ENCODE measurements at regions not wholly inside any gene's neighbourhood (a gene's known extent, or its start where the extent isn't known, plus 50 kb on each side); places are given as distances from the start of the nearest gene placed in this dataset.

DNA sequence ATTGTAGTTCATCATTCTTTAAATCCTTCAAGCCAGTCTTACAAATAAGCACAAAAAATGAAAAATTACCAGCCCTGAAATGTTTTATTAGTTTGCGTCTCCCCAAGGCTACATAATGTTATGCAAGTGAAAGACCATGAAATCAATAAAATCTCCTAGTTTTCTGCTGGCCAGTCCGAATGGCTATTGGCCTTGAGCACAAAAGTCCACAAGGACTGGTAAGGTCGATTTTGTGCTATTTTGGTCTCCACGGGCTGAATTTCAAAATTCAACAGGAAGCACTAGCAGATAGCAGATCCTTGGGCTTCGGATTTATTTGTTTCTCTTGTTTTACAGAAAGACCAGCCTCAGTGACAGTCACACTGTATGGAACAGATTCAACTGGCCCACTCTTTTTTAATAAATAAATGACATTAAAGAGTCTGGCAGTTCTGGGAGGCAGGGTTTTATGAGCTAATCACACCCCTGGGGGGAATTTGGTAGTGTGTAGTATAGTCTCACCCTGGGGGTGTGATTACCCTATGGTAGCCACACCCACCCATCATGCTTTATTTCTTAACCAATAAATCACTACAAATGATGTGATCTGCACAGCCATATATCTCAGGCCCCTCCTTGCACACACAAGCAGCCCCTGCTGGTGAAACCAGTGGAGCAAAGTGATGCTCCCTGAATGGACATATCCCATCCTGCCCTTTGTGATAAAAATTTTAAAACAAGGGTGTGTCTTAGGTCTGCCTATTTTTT, 51.1 kb upstream of the TMEM33 start:
- DNase-seq (ENCODE audit: low read depth) = no peak

DNA sequence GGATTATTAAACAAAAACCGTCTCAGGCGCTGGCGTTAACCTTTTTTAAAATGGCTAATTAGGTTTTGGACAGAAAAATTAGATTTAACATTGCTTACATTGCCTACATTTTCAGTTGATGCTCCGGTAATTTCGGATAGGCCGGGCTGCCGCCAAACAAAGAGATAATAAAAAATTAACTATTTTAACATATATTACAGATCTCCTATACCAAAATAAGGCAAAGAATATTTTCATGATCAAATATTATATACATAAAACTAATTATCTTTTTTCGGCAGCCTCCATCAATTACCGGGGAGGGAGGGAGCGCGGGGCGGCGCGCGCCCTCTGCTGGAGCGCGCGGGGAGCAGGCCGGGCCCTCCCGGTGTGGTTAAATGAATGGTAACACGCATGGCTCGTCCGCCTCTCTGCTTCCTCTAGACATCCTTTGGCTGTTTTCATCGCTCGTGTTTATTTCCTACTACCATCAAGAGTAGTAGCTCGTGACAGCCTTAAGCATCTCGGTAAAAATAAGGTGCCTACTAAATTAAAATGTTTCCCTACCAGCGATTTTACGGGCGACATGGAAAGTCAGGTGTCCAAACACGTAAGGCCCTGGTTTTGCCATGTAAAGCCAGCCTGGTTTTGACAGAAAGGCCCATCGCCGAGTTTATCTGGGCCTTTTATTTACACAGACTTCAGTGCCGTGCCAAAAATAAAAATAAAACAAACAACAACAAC, 52.4 kb upstream of the TMEM33 start:
- DNase-seq (ENCODE audit: low read depth) = peak; percentile 13

DNA sequence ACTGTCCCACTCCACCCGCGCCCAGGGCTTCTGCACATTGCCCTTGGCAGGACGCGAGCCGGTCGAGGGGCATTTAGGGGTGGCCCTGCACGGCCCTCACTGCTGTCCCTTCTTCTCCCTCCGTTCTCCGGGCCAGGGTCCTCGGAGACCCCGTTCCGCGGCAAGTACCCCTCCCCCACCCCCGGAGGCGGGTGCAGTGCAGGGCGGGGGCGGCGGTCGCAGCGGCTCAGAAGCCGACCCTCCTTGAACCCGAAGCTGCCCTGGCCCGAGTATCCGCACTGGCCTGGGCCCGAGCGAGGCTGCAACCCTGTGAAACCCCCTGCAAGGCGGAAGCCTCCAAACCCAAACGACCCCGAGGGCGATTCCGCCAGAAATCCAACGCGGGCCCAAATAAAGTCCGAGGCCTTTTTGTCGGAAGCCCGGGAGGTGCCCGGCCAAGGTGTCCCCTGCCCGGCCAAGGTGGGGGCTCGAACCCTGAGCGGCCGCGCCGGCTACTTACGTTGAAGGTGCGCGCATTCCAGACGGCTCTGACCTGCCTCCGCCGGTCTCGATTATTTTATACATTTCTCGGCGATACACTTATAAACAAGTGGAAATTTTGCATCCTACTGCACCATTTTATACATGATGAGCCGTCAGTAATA, 53.1 kb upstream of the TMEM33 start:
- no peak for DNase-seq (ENCODE audit: low read depth)

DNA sequence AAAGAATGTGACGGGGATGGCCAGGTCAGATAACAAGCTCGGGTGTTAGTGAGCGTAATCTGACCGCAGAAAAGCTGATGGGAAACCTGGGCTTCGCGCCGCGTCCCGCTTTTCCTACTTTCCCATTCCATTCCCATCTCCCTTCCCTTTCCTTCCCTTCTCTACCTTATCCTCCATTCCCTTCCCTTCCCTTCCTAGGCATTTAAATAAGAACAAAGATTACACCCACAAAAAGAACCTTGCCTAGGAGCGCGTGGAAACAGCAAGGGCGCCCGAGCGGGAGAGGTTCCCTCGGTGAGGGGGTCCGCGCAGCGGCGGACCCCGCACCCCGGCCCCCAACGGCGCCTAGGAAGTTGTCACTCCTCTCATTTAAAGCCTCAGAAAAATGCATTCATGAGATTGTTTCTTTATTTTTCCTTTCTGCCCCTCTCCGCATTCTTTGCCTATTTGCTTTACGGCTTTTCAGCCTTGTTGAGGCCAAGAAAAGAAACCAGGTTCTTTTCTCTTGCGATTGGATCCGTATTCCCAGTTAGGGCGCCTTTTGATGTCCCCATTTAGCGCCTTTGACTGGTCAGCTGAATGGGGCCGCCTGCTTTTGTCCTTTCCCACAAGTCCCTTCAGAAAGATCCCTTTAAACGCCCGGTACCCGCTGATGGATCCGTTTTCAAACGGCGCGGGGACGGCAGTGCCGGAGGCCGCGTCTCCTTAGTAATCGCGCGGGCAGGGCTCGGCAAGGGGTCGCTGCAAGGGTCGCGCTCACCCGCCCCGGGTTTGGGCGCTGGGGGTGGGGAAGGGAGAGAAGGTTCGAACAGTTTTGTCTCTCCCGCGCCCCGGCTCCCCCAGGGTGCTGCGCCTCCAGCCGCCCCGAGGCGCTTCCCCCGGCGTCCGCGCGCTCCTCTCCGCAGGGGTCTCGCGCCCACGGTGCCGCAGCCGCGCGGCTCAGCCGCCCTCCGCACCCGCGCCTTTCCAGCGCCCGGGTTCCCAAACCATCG, 54.1 kb upstream of the TMEM33 start:
- DNase-seq (ENCODE audit: low read depth) = no peak

DNA sequence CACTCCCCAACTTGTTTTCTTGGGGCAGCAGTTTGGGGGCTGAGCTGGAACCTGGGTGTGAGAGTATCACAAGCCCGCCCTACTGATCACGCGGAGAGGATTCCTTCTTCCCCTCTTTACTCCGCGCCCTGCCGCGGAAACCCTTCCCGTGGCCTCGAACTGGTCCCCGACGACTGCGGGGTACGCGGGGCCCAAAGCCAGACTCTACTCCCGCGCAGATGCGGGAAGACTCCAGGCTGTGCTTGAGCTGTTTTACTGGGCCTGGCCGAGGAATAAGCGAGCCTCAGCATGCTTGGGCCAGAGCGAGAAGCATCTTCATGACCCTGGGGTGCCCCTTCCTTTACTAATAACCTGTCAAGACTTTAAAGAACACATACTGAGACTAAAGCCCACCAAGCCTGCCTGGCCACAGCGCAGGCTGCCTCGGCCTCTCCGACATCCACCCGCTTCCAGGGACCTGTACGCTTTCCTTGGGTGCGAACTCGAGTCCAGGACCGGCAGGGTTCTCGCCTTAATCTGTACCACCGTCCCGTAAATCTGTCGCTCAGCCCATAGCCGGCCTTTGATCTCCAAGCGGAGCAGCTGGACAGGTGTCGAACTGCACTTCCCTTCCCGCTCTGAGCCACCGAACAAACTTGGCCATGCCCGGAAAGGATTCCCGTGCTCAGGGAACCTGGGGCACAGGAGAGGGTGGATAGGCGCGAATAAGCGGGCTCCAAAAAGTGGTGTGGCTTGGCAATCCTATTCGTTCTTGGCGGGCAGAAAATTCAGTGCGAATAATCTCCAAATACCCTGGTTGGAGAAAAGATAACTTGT, 55.0 kb upstream of the TMEM33 start:
- DNase-seq (ENCODE audit: low read depth) = no peak

DNA sequence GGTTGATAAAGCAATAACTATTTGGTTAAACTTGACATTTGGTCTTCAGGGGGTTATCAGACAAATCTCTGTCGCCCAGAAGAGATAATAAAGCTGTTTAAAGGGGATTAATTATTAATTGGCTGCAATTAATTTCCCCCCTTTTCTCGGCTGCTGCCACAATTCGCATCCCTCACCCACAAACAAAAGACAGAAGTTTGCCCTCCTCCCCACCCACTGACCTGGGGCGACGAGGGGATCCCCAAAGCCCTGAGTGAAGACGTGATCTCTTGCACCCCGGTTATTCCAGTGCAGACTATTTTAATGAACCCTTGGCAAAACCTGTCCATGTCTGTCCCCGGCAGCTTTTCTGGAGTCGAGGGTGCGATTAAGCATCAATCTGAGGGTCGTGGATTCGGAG, 55.7 kb upstream of the TMEM33 start:
- DNase-seq (ENCODE audit: low read depth) = no peak

DNA sequence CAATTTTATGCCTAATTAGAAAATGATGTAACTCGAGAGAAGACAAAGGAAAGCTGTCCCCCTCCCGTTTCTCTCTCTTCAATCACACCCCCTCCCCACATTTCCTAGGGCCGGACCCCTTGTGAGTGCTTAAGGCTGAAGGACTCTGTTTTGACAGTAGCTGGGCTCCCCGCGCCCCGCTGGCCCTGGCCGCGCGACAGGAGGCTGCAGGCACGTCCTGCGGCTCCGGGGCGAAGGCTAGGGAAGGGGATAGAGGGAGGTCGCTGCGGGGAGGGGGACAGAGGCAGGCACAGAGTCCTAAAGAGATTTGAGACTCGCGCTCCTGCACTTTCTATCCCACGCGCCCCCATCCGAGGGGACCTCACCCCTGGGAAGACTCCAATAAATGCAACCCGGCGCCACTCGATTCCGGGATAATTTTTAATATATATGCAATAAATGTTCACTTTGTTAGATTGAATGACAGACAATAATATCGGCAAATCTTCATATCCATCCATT, 56.2 kb upstream of the TMEM33 start:
- no peak for DNase-seq (ENCODE audit: low read depth)

DNA sequence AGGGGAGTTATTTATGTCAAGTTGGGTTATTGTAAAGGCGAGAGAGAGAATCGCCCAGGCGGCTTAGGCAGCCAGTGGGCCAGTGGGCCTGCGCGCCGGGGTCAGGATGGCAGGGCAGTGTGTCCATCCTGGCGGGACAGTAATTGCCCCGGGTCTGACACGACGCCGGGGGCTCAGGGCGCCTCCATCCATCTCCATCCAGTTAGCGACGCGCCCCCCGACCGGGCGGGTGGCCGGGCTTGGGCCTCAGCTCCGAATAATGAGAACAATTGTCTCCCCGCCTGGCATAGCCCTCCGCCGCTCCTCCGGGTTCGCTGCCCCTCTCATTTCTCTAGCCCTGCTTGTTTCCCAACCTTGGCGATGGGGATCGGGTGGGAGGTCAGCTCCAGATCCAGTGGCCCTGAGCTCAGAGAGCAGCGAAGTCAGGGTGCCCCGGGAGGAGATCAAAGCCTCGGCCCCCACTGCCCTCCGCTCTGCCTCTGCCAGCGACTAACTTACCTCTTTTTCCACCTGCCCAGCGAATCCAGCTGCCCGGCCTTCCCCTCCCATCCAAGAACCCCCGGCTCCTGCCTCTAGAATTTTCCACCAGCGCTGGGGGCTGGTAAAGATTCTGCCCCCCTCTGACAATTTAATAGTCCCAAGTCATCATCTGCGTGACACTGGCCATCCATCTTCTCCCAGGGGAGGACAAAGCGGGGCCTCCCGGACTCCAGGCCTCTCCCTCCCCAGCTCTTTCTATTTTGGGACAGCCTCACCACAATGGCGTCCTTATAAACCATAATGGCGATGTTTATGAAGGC, 56.9 kb upstream of the TMEM33 start:
- DNase-seq (ENCODE audit: low read depth) = no peak

DNA sequence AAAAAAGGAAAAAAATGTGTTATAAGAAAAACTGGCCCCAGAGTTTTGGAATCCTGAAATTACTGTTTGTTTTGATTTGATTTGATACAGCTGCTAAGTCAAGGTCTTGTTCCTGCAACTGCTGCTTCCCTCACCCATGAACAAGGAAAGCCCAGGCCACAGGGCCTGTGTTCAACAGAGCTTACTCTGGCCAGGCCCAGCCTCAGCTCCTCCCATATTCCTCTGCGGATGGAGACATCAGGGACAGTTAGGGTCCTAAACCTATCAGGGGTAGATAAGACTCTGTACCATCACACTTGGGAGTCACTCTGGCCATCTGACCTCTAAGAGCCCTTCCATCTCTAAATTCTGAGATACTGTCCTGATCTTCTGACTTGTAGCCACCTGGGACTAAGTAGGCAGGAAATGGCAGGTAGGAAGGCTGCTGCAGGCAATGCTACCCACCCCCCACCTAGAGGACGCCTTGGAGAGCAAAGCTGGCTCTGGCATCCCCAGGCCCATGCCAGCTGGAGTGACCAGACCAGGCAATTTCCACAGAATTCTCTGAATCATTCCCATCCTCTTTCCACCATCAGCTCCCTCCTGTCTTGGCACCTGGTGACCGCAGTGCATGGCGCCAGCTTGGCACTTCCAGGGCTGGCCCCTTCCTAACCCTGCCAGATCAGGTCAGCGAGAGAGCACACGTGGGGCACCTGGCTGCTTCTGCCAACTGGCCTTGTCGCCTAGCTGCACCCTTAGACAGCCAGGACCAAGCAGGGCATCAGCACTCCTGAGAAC, 58.0 kb upstream of the TMEM33 start:
- DNase-seq (ENCODE audit: low read depth) = no peak

DNA sequence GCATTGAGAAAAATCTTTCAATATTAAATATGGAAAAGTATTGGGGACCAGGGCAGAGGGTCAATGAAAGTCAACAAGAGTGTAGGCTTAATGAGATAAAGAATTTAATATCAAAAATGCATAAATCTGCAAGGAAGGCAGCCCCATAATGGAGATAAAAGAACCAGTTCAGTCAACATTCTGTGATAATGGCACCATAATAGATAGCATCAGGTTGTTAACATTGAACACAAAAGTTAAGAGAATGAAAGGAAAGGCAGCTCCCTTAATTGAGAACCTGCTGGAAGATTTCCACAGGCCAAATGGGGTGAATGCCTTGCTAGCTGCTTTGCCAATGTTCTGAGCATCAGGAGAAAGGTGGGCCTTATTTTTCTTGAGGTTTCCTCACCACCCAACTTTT, 60.4 kb upstream of the TMEM33 start:
- no peak for DNase-seq (ENCODE audit: low read depth)

DNA sequence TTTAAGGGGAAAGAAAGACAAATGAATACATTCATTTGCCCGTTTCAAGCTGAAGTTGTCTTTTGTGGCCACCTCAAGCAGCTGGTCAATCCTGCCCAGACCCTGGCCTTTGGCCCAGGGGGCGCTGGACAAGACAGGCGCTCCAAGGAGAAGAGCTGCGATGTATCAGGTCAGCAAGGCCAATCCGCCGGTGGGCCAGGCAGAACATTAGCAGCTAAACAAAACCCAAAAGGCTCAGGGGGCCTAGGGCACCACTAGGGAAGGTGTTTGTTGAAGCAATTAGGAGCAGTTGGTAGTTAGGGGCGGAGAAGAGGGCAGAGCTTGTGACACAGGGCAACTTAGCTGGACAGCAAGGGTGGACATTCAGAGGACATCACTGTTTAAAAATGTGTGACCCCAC, 60.8 kb upstream of the TMEM33 start:
- DNase-seq (ENCODE audit: low read depth) = no peak

DNA sequence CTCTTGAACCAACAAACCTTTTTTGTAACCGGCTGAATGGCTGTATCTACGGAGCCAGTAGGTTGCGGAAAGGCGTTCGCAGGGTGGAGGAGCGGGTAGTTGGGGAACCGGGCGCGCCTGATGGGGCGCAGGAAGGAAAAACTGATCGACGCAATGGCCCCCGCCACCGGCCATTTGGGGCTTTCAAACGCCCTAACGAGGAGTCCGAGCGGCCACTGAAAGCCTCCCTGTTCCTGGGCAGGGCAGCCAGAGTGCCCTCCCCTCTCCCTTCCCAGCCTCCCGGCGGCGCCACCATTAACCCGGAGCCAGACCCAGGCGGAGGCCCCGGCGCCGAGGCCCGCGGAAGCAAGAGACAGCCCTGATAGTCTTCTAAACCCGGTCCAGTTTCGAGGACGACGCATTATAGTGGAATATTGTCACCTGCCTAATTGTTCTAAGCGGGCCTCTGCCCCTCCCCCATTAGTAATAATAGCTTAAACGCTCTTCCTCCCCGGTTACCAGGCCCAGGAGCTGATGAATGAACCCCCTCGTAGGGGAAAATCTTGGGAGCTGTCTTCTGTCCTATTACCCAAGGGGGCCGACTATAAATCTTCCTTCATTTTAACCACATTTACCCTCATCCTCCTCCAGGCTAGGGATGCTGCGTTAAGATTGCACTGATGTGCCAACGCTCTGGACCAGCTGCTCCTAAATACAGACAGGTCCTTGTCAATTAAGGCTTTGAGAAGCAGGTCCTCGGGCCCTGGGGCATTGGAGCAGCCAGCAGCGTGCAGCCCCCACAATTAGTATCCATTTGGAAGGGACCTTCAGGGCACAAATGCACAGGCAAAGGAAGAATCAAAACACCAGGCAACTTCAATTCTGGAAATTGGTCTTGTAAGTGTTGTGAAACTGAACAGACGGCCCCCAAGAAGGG, 61.6 kb upstream of the TMEM33 start:
- DNase-seq (ENCODE audit: low read depth) = no peak

DNA sequence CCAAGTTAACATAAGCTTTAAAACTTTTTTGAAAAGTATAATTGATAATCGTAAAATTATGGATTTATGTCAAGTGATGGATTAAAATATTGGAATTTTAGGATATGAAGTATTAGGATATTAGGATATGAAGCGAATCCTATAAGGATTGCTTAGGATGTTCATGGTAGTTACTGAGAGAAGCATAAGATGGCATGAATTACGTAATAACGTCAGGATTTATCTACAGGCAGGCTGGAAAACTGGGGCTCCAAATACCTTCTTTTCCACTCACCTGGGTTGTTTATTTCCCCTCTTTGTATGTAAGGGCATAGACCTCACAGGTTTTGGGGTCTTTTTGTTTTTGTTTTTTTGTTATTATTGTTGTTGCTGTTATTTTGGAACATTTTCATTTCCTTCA, 65.2 kb upstream of the TMEM33 start:
- DNase-seq (ENCODE audit: low read depth) = no peak

DNA sequence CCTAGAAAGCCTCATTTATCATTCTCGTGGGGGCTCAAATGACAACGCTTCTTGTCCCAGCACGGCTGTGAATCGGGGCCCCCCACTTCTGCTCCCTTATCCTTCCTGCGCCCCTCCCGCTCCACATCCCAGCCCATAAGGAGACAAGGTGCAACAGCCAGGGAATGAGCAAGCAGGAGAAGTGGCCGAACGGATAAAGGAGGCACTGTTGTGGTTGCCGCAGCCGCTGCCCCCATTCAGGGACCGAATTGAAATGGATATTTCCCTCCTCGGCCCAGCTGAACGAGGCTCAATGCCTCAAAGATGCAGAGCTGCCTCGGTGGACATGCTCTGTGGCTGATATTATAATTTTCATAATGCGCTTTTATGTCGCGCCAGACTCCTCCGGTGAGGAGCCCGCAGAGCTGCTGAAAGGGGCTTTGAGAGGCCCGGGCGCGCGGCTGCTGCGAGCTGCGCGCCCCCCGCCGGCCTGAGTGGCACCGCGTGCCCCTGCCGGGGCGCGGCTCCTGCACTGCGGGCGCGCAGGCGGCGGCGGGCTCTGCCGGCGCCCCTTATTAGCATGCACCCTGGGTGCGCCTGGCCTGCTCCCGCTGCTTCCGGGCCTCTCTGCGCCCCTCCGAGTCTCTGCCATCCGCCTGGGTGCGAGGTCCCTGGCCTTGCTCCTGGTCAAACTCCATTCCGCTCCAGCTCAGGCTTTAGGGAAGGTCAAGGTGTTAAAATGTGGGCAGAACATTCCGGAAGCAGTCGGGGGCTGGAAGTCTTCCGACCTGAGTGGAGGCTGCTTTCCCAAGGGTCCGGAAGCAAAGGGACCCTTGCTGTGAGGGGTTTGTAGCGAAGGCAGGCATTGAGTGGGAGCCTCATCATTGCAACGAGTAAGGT, 68.2 kb upstream of the TMEM33 start:
- no peak for DNase-seq (ENCODE audit: low read depth)

DNA sequence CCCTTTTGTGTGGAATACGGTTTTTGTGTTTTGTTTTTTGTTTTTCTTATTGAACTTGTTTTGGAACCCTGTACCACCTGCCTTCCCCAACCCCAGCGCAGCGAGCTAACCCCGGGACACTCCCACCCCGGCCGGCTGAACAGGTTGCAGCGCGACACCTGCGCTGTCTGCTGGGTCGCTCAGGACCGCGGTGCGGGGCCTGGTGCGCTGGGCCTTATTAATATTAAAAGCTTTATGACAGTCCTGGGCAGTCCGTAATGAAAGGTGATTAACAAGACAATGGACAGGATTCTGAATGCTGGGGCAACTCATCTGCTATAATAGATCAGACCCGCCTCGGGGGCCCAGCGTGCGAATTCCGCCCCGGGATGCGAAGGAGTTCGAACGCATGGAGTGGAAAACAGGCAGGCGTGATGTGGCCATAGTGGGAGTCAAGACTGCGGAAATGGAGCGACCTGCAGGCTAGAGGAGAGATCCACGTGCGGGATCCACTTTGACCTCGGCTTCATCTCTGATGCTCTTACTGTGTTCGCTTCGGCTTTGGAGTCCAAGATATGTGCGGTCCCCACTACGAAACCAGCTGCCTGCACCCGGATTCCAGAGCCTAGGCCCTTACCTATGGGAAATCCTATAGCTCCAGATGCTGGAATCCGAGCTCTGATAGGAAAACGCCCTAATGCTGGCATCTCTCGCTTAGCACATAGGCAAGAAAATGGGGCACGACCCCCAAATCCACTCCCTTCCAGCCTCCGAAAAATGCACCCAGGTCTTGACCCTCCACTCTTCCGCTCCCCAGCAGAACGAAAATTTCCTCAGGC, 69.0 kb upstream of the TMEM33 start:
- DNase-seq (ENCODE audit: low read depth) = no peak

DNA sequence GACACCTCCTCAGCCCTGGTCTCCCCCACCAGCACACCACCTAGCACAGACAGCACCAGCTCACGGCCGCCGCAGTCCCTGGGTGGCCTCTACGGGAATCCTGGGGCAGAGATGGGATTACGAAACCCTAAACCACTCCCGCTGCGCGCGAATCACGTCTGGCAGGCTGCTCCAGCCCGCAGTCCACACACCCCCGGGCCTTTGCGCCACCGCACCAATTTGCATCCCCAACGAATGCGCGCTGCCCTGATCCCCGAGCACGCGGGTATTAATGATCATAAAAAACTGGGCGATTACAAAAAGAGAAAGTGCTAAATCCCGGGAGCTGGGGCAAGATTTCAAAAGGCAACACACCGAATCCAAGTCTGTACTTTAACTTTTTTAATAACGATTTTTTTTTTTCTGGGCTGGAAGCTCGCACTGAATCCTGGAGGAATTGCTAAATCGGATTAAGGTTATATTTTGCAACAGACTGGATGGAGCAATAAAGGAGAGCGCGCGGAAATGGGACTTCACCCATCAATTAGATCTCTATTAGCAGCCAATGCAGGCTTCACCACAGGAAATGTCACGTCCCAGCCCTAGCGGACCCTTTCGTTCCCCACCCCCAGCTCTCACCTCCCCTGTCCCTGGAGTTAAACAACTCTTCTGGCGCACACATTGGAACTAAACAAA, 69.8 kb upstream of the TMEM33 start:
- peak; percentile 42 for DNase-seq (ENCODE audit: low read depth)

All from amniotic epithelial cell (primary cell).